Right renal pelvis (tissue), 4 donors: ENCODE measurements at regions not wholly inside any gene's neighbourhood (a gene's known extent, or its start where the extent isn't known, plus 50 kb on each side); places are given as distances from the start of the nearest gene placed in this dataset.
A peak's percentile ranks its signal among the peaks of the same experiment; 100 is the strongest.
"Not testable (repeated sequence)": the region's sequence is repeated elsewhere in the genome, so short reads cannot be mapped to it uniquely, and the experiment has no call there.

ENCODE experiments used
- DNase-seq, 4 donors: peaks; one replicate each; pipeline ENCODE4 v3.0.0-alpha.2; 2013; ENCODE audit warnings: low read depth in 4 of 4, low spot score in 3 of 4, missing footprints in 1 of 4

DNA sequence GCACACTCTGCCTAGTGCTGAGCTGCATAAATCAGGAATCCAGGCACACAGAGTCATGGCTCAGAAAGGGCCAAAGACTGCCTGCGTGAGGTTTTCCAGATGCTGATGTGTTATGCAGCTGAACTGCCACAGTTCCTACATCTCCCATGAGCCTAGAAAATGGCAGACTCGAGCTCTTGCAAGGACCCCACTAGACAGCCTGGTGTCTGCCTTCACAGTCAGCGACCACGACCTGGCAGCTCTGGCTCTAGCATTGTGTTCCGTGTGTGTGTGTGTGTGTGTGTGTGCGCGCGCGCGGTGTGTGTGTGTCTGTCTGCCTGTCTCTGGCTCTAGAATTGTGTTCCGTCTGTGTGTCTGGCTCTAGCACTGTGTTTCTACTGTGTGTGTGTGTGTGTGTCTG lies 203.6 kb upstream of the AGTR2 start:
- no peak for DNase-seq

DNA sequence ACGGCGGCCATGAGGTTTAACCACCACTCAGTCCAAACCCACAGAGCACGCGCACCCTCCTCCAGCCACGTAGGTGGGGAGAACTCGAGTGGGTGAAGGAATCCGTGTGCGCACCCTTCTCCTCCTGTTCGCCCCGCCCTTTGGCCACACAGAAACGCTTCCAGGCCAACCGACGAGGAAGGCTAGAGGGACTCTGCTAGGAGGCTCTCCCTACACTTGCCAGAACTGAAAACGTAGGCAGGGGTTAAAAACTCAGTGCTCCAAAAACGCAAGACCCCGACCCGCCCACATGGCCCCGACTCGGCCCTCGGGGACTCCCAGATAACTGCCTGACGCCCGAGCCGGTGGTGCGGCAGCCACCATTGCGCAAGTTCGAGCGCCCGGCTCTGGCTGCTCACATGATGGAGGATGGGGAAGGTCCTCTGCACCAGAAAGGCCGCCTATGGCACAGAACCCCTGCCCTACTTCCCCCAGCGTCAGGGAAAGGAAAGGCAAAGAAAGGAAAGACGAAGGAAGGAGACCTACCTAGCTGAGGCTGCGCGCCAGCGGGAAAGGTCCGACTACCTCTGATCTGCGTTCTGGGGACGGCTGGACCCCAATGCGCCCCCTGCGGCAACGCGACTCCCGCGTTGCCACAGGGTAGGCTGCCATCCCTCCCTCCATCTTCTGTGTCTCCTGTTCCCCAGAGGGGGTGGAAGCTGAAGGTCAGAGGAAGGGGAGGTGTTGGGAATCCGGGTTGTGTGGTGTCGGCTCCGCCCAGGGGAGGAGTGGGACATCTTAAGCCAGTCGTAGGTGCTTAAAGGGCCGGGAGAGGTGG lies 201.9 kb upstream of the AGTR2 start:
- DNase-seq, result peak in 3 of 4 donors; percentile 28 to 50 (median 49)

- DNase-seq, result no peak
Observed at GRCh38 chrX:115970718-115971117, 199.8 kb upstream of the AGTR2 start.

DNA sequence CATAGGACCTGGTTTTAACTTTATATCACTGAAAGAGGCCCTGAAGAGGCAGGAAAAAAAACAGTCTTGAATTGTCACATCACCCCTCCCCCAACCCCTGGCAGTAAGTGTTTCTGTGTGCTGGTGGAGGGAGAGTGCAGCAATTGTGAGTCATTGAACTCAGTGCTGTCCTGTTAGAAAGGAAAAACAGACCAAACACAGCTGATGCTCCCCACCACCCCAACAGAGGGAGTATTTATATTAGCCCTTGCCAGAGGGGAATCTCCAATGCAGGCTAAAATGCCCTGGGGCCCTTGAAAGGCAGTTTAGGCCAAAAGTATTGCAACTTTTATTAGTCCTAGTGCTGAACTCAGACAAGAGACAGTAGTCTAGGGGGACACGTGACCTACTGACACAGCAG lies 197.8 kb upstream of the AGTR2 start:
- DNase-seq, result no peak

DNA sequence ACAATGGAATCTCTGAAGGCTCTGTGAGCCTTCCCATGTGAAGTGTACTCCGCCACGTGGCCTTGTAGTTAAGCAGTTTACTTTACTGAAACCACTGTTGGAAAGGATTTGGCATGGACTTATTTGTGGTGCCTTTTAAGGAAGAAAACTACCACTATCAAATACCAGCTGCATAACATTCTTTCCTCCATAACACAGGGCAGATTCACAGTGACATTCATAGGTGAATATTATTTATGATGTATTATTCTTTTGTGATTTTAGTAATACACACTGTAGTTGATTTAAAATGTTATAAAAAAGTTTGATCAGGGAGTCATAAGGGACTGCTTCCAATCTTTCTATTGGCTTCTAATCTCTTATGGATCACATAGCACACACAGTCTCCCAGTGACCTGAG lies 192.5 kb upstream of the AGTR2 start:
- DNase-seq, result no peak

DNA sequence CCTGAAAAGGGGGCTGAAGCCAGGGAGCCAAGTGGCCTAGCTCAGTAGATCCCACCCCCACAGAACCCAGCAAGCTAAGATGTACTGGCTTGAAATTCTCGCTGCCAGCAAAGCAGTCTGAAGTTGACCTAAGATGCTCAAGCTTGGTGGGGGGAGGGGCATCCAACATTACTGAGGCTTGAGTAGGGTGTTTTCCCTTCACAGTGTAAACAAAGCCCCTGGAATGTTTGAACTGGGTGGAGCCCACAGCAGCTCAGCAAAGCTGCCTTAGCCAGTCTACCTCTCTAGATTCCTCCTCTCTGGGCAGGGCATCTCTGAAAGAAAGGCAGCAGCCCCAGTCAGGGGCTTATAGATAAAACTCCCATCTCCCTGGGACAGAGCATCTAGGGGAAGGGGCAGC lies 187.4 kb upstream of the AGTR2 start:
- DNase-seq, result not testable (repeated sequence)

DNA sequence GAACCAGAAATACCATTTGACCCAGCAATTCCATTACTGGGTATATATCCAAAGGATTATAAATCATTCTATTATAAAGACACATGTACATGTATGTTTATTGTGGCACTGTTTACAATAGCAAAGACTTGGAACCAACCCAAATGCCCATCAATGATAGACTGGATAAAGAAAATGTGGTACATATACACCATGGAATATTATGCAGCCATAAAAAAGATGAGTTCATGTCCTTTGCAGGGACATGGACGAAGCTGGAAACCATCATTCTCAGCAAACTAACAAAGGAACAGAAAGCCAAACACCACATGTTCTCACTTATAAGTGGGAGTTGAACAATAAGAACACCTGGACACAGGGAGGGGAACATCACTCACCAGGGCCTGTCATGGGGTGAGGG lies 183.1 kb upstream of the AGTR2 start:
- not testable (repeated sequence) for DNase-seq

- DNase-seq, result no peak
Observed at GRCh38 chrX:115988825-115989224, 181.7 kb upstream of the AGTR2 start.

GRCh38 chrX:115989686-115990085 lies 180.9 kb upstream of the AGTR2 start:
- DNase-seq, result no peak

- no peak for DNase-seq
Observed at GRCh38 chrX:116009346-116009745, 161.2 kb upstream of the AGTR2 start.

GRCh38 chrX:116009861-116010710 lies 160.5 kb upstream of the AGTR2 start:
- DNase-seq, result no peak

DNA sequence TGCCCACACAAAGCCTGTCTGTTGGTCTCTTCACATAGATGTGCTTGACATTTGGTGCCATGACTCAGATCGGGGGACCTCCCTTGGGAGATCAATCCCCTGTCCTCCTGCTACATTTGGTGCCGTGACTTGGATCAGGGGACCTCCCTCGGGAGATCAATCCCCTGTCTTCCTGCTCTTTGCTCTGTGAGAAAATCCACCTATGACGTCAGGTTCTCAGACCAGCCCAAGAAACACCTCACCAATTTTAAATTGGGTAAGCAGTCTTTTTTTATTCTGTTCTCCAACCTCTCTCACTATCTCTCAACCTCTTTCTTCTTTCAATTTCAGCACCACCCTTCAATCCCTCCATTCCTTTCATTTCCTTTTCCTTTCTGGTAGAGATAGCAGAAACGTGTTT lies 159.6 kb upstream of the AGTR2 start:
- no peak for DNase-seq

GRCh38 chrX:116031331-116031730 lies 139.2 kb upstream of the AGTR2 start:
- no peak for DNase-seq
